Stimulated activated CD4-positive, alpha-beta T cell treated with anti-CD3 and anti-CD28 coated beads, Interleukin-12 subunit alpha, Interleukin-12 subunit beta, amount 100 ng/mL, for 48 hours (primary cell): ENCODE measurements at regions not wholly inside any gene's neighbourhood (a gene's known extent, or its start where the extent isn't known, plus 50 kb on each side); places are given as distances from the start of the nearest gene placed in this dataset.

Experiments used
- DNase-seq, 3 donors: peaks; one replicate each; pipeline ENCODE4 v3.0.0-alpha.2; 2020; ENCODE audit warnings: low read depth in 2 of 3, low spot score in 1 of 3

DNA sequence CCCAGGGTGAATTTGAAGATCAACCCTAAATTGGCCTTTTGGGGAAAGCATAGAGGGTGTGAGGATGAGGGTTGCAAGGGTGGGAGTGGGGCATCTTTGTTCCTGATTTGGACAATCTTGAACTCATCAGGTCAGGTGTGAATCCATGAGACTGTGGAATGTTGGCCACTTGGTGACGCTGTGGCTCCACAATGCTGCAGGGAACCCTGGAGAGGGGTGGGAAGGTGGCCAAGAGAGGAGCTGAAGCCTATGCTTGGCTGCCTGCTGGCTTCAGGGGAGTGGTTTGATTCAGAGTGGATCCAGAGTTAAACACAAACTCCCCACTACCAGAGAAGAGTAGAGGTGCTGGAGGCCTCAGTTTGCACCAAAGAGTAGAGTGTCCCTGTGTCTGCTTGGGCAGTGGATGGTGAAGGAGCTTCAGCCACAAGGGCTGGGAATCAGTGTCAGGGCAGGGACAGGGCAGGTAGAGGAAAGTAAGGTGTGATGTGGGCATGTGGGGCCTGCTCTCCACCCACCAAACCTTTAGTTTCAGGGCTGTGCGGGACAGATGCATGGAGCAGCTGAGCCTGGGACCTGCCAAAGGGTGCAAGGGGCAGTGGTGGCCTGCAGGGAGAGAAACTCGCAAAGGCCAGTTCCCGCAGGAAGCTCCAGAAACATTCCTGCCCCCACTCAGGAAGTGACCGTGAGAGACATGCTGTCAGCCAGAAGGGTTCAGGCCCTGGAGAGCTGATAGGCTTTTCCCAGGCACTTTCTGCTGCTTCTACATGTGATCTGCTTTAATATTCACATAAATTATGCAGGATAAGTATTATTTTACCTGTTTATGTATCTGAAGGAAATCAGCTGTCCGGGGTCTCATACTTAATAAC, 81.0 kb upstream of the PRSS58 start:
- no peak for DNase-seq

DNA sequence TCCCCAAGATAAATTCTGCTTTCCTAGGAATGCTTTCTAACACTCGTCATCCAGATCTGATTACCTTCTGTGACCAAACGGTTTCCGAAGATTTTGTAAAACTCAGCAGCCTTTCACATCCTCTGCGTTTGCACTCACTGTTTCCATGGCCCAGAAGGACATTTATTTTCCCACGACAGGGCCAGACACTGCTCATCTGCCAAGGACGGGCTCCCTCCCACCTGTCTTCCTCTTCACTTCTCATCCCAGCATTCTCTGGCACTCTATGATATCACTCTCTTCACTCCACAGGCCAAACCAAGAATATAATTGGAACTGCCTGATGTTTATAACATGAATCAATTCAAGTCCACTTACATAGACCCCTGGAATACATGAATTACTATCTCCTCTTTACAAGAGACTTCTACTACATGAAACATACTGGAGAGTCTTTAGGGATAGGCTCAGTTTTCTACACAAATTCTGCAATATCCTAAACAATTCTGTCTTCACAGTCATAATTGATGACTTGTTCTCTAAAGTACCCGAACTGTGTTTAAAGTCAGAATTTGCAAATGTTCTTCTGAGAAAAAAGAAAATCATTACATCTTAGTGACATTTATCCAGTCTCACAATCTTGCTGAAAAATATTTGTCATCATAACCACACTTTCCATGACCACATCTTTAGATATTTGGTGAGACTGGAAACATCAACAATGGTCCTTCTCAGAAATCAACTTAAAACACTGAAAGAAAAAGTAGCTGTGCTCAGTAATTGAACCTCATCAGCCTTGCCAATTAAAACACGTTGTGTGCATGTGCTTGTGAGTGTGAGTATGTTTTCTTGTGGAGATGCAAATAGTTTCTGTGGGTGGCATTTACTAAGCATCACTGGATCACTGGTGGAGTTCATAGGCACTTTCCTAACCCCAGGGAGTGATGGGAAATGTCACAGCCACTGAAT, 79.5 kb upstream of the PRSS58 start:
- no peak for DNase-seq

DNA sequence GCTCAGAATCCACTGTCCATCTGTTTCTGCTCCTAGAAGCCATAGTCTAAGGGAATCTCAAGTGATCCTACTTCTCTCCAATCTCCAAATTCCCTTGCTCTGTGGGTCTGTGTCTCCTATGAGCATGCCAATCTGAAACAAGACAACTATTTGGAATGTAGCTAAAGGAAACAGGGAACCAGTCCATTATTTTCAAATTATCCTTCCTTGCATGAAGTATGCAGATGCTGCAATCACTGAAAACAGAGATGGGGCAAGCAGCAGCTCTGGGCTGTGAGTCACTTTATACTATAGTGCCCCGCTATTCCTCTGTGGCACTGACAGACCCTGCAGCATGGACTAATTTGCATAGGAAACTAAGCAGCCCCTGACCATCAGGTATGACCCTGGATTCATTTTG, 76.9 kb upstream of the PRSS58 start:
- DNase-seq, result no peak

DNA sequence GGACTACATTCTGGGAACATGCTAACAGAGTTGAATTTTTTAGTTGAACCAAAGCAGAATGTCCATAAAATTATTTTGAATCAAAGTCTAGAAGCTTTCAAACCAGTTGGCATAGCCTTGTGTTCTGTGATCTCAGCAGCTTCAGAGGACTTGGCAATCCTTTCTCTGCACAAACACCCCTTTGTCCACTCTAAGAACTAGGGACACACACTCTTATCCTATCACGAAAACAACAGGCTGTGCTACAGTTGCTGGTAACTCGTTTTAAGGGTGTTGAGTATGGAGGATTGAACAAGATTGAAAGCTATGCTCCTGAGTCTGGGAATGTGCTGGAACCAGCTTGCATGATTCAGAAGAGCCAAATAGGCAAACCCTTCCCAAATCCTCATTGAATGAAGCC, 76.4 kb upstream of the PRSS58 start:
- DNase-seq, result no peak

DNA sequence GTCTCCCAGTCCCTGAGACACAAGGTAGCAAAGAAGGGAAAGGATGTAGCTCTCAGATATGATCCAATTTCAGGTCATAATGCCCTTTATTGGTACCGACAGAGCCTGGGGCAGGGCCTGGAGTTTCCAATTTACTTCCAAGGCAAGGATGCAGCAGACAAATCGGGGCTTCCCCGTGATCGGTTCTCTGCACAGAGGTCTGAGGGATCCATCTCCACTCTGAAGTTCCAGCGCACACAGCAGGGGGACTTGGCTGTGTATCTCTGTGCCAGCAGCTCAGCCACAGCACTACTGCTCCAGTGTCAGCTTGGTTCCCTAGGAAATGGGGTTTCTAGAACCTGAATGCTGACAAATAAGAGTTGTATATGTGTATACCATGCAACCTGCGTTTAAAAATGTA, 74.6 kb upstream of the PRSS58 start:
- no peak for DNase-seq

DNA sequence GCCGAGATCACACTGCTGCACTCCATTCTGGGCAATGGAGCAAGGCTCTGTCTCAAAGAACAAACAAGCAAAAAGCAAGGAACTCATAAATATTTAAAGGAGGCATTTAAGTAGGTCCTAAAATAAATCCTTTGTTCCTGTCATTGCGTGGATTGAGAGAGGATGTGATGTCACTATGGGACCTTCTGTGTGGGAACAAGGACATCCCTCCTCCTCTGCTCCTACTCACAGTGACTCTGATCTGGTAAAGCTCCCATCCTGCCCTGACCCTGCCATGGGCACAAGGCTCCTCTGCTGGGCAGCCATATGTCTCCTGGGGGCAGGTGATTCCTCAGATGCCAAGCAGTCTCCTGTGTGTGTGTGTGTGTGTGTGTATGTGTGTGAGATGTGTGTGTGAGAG, 74.1 kb upstream of the PRSS58 start:
- no peak for DNase-seq

DNA sequence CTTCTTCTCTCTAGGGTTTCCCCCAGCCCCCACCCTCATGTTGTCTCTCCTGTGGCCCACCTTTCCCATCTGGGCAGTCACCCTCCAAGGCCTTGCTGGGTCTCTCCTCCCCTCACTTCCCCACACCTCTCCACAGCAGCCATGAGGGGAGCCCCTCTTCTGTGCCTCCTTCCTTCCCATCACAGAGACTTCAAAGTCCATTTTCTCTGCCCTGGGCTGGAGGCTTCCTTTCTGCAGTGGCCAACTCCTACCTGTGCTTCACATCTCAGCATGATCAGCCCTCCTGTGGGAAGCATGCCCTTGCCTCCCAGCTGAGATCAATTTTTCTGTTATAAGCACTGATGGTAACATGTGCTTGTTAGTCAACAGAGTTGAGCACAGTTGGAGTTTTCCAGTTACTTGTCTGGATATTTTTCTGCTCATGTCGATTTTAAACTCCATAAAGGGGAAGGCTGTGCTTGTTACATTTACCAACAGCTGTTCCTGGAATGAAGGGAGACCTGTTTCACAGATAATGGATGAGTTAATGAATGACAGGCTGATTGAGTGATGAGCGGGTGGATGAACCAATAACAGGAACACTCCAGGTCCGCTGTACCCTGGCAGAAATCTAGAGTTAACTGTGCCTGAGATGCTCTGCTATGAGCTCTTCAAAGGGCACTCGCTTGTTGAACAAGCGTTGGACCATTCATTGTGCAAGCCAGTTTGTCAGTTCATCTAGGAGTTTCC, 71.4 kb upstream of the PRSS58 start:
- no peak for DNase-seq

DNA sequence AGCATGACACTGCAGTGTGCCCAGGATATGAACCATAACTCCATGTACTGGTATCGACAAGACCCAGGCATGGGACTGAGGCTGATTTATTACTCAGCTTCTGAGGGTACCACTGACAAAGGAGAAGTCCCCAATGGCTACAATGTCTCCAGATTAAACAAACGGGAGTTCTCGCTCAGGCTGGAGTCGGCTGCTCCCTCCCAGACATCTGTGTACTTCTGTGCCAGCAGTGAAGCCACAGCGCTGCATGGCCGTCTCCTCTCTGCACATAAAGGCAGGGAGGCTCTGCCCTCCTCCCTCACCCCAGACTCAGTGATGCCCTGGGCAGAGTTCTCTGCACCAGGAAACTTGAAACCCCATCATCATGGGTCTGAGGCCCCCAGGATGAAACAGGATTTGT, 70.7 kb upstream of the PRSS58 start:
- DNase-seq, result no peak

DNA sequence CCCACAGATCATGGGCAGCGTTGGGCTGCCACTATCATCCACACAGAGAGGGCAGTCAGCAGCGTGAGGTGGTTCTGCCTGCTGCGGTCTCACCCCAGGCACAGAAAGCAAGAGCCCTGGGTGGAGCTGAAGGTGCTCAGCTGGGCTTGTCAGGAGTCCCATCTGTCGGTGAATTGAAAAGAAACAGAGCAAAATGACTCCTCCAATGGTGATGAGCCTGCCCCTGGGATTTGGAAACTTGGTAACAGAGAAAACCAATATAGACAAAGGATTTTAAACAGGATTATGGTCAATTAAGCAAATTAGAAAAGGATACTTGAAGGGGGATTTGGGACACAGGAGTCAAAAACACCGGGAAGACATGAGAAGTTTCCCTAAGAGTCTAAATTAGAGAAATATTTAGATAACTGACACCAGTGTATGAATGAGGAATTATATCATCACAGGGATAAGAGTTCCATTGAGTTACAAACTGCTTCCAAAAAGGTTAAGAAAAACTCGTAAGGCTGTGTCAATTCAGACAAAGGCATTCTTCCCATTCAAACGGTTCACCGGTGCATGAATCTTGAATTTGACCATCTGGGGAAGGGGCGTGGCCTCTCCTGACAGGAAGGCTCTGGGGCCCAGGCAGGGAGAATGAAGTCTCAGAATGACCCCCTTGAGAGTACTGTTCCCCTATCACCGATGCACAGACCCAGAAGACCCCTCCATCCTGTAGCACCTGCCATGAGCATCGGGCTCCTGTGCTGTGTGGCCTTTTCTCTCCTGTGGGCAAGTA, 70.0 kb upstream of the PRSS58 start:
- no peak for DNase-seq

DNA sequence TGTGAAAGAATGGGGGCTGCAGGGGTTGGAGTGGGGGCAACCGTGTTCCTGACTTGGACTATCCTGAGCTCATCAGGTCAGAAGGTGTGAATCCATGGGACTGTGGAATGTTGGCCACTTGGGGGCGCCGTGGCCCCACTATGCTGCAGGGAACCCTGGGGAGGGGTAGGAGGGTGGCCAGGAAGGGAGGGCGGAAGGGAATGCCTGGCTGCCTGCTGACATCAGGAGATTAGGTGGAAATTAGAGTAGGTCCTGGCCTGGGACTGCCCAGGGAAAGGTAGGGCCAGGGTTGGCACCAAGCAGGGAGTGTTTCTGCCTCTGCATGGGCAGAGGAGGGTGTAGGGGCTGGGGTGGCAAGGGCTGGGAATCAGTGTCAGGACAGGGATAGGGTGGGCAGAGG, 65.8 kb upstream of the PRSS58 start:
- DNase-seq, result peak; percentile 29 to 47 (median 32)

DNA sequence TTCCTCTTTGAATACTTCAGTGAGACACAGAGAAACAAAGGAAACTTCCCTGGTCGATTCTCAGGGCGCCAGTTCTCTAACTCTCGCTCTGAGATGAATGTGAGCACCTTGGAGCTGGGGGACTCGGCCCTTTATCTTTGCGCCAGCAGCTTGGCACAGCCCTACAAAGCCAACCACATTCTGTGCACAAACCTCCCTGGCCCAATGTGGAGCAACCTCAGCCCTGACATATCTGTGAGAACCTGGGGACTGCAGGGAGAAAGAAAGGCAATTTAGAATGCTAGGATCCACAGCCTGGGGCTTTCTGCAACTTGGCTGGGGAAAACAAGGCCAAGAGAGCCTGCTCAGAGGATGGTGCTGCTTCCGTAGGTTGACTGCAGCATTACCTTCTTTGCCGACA, 63.5 kb upstream of the PRSS58 start:
- DNase-seq, result no peak

DNA sequence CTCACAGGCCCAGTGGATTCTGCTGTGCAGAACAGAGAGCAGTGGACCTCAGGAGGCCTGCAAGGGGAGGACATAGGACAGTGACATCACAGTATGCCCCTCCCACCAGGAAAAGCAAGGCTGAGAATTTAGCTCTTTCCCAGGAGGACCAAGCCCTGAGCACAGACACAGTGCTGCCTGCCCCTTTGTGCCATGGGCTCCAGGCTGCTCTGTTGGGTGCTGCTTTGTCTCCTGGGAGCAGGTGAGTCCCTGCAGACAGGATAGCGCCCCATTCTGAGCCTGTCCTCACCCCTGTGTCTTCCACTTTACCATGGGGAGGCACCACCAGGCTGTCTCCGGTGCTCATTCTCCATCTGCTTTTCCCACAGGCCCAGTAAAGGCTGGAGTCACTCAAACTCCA, 63.0 kb upstream of the PRSS58 start:
- DNase-seq, result no peak

DNA sequence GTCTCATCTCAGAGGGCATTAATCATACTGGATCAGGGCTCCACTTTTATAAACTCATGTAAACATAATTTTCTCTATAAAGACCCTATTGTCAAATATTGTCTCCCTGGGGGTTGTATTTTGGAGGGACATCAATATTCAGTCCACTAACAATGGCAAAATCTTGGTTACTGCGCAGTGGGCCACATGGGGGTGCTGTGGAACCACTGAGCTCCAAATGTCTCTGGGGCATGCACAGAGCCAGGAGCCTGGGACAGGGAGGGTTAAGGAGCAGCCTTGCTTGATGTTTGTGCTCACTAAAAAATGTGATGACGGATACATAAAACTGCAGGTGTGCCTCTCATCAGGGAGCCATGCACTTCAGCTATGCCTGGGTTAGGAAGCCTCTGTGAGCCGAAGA, 62.1 kb upstream of the PRSS58 start:
- DNase-seq, result peak in 2 of 3 donors; percentile 13 to 29

DNA sequence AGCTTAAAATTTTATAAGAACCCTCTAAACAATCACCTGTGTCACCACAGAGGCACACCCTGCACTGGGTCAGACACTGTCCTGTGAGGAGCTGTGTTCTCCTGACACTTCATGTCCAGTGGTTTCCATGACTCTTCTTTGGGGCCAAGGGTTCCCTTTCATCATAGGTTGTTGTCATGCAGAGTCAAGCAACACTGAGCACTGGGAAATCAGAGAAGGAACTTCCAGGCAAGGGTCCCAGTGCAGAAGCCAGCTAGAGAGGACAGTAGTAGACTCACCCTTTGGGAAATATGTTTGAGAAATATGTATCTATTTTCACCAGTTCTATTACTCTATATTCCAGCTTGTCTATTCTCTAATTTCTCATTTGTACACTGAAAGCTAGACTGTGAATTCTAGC, 56.4 kb upstream of the PRSS58 start:
- no peak for DNase-seq

DNA sequence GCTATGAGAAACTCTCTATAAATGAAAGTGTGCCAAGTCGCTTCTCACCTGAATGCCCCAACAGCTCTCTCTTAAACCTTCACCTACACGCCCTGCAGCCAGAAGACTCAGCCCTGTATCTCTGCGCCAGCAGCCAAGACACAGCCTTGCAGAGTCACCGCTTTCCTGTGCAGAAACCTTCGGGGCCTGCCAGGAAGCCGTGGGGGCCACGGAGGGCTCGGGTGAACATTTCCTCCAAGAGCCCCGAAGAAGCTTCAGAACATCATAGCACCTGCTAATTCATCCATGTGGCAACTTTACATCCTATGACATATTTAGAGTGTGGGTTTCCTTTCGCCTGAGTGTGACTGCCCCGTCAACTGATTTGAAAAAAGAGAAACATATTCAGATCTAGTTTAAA, 55.7 kb upstream of the PRSS58 start:
- no peak for DNase-seq

DNA sequence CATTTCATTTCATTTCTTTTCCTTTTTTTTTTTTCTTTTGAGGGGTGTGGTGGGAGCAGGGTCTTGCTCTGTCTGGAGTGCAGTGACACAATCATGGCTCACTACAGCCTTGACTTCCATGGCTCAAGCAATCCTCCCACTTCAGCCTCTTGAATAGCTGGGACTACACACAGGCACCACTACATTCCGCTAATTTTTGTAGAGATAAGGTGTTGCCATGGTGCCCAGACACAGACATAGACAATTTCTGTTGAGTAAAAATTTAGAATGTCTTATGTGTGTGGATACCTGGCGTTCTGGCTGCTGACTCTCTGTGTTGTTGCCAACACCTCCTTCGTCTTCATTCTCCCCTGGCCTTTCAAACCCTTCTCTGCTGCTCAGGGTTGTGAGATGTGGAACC, 54.0 kb upstream of the PRSS58 start:
- DNase-seq, result no peak

DNA sequence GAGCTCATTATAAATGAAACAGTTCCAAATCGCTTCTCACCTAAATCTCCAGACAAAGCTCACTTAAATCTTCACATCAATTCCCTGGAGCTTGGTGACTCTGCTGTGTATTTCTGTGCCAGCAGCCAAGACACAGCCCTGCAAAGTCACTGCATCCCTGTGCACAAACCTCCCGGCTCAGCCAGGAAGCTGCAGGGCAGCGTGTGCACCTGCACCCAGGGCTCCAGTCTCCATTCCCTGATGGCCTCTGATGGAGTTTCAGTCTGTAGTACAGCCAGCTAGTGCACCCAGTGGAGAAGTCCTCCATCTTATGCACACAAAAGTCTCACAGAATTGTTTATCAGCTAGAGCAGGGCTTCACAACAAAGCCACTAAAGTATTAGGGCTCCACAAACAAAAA, 51.1 kb upstream of the PRSS58 start:
- no peak for DNase-seq

DNA sequence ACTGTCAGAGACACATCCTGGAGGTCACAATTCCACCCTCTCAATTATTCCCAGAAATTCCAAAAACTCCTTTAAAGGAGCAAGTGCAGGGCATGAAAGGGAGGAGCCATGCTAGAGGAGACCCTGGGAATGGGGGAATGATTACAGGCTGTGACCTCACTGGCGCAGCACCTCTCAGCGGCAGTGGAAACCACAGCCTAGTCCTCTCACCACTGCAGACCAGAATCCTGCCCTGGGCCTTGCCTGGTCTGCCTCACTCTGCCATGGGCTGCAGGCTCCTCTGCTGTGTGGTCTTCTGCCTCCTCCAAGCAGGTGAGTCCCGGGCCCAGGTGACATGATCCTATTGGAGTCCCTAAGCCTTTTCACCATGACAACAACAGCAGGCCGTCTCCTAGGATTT, 50.5 kb upstream of the PRSS58 start:
- no peak for DNase-seq
